K562 (cell line): ENCODE measurements at regions not wholly inside any gene's neighbourhood (a gene's known extent, or its start where the extent isn't known, plus 50 kb on each side); places are given as distances from the start of the nearest gene placed in this dataset.

ENCODE experiments used
- CBFA2T2 ChIP-seq: fragments of 450-650 bp; conservative IDR thresholded peaks from 2 replicates; pipeline ENCODE4 v1.6.1; 2017; ENCODE audit warnings: mild to moderate bottlenecking
- CHCHD3 ChIP-seq: fragments of 250-450 bp; sonication (Bioruptor Pico); IDR thresholded peaks from 2 replicates; pipeline ENCODE4 v2.1.2; 2022; ENCODE audit warnings: mild to moderate bottlenecking
- DIDO1 ChIP-seq: fragments of 450-650 bp; IDR thresholded peaks from 2 replicates; pipeline ENCODE4 v1.6.1; 2016; ENCODE audit warnings: low read depth, missing biosample characterization, missing genetic modification characterization
- IRF2 ChIP-seq: sonication (generic); formaldehyde crosslinking; IDR thresholded peaks from 2 replicates; pipeline ENCODE4 v1.8.1; 2022; ENCODE audit warnings: mild to moderate bottlenecking, missing genetic modification reagents
- KAT2B ChIP-seq: IDR thresholded peaks from one replicate; pipeline ENCODE4 v1.6.1; 2012; ENCODE audit warnings: low read depth, mild to moderate bottlenecking, control low read depth, inconsistent platforms, low read length, moderate library complexity
- MECOM ChIP-seq: fragments of 250-450 bp; sonication (Bioruptor Pico); IDR thresholded peaks from 2 replicates; pipeline ENCODE4 v1.8.0; 2022; ENCODE audit warnings: inconsistent platforms
- PURB ChIP-seq: sonication (generic); formaldehyde crosslinking; IDR thresholded peaks from 2 replicates; pipeline ENCODE4 v1.9.0; 2021; ENCODE audit warnings: low read depth, mild to moderate bottlenecking, missing genetic modification reagents
- RREB1 ChIP-seq: fragments of 250-450 bp; sonication (Bioruptor Pico); IDR thresholded peaks from 2 replicates; pipeline ENCODE4 v1.4.0; 2020
- STAT5B ChIP-seq: fragments of 250-450 bp; sonication (Bioruptor Pico); IDR thresholded peaks from 2 replicates; pipeline ENCODE4 v1.8.0; 2021; ENCODE audit warnings: mild to moderate bottlenecking, inconsistent platforms
- ZNF707 ChIP-seq: fragments of 250-450 bp; sonication (Bioruptor Pico); conservative IDR thresholded peaks from 2 replicates; pipeline ENCODE4 v1.8.0; 2022; ENCODE audit warnings: inconsistent platforms, mild to moderate bottlenecking, moderate library complexity
- ZZZ3 ChIP-seq: fragments of 450-650 bp; IDR thresholded peaks from 2 replicates; pipeline ENCODE4 v1.6.1; 2016; ENCODE audit warnings: antibody characterized with exemption, mild to moderate bottlenecking, moderate library complexity

- TF ChIP-seq DIDO1 (tag) (no peak), ZZZ3 (no peak), ZNF707 (CRISPR knock-in tag) (no peak), RREB1 (CRISPR knock-in tag) (no peak), CBFA2T2 (no peak), KAT2B (no peak), CHCHD3 (CRISPR knock-in tag) (no peak), PURB (CRISPR knock-in tag) (no peak), STAT5B (CRISPR knock-in tag) (no peak), IRF2 (CRISPR knock-in tag) (no peak), MECOM (CRISPR knock-in tag) (no peak)
Measured at GRCh38 chrX:148416931-148417330, 83.5 kb upstream of the AFF2 start (continued).
